HL-60 (cell line): ENCODE measurements at regions not wholly inside any gene's neighbourhood (a gene's known extent, or its start where the extent isn't known, plus 50 kb on each side); places are given as distances from the start of the nearest gene placed in this dataset.

Source experiments
- GABPA ChIP-seq: IDR thresholded peaks from 2 replicates; pipeline ENCODE4 v1.6.1; 2012; ENCODE audit warnings: low read depth
- POLR2AphosphoS5 ChIP-seq: IDR thresholded peaks from 2 replicates; pipeline ENCODE4 v1.6.1; 2012; ENCODE audit warnings: low read depth
- REST ChIP-seq: IDR thresholded peaks from 2 replicates; pipeline ENCODE4 v1.6.1; 2012; ENCODE audit warnings: low read depth; ENCODE audit not compliant: insufficient replicate concordance
- SPI1 ChIP-seq: IDR thresholded peaks from 2 replicates; pipeline ENCODE4 v1.6.1; 2012; ENCODE audit warnings: low read depth, mild to moderate bottlenecking, borderline replicate concordance
- TF ChIP-seq, protein P1 (sequence below): IDR thresholded peaks from one replicate; pipeline ENCODE4 v1.5.1; 2011; ENCODE audit warnings: low read length, control low read depth, inconsistent platforms; ENCODE audit not compliant: insufficient read depth

- TF ChIP-seq, protein P1, sequence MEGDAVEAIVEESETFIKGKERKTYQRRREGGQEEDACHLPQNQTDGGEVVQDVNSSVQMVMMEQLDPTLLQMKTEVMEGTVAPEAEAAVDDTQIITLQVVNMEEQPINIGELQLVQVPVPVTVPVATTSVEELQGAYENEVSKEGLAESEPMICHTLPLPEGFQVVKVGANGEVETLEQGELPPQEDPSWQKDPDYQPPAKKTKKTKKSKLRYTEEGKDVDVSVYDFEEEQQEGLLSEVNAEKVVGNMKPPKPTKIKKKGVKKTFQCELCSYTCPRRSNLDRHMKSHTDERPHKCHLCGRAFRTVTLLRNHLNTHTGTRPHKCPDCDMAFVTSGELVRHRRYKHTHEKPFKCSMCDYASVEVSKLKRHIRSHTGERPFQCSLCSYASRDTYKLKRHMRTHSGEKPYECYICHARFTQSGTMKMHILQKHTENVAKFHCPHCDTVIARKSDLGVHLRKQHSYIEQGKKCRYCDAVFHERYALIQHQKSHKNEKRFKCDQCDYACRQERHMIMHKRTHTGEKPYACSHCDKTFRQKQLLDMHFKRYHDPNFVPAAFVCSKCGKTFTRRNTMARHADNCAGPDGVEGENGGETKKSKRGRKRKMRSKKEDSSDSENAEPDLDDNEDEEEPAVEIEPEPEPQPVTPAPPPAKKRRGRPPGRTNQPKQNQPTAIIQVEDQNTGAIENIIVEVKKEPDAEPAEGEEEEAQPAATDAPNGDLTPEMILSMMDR = no peak
- no peak for TF ChIP-seq GABPA
- no peak for TF ChIP-seq POLR2AphosphoS5
- no peak for TF ChIP-seq REST
- no peak for TF ChIP-seq SPI1
These were observed 146.6 kb upstream of the NCK2 start for GRCh38 chr2:105597806-105598803.
